ENCODE measurements at regions not wholly inside any gene's neighbourhood (a gene's known extent, or its start where the extent isn't known, plus 50 kb on each side); places are given as distances from the start of the nearest gene placed in this dataset.

DNA sequence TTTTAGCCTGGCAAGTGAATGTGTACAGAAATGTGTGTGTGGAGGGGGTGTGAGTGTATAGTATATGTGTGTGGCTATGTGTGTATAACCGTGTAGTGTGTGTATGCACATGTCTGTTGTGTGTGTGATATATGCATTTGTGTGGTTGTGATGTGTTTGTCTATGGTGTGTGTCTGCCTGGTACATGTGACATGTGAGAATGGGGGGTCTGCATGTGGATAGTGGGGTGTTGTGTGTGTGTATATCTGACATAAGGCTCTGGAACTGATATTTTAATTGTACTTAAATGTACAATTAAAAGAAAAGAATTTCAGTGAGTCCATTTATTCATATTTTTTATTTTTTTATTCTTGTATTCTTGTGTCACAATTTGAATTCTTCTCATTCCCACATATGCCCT, 57.2 kb upstream of the CNR1 start:
- TF ChIP-seq, protein P1, sequence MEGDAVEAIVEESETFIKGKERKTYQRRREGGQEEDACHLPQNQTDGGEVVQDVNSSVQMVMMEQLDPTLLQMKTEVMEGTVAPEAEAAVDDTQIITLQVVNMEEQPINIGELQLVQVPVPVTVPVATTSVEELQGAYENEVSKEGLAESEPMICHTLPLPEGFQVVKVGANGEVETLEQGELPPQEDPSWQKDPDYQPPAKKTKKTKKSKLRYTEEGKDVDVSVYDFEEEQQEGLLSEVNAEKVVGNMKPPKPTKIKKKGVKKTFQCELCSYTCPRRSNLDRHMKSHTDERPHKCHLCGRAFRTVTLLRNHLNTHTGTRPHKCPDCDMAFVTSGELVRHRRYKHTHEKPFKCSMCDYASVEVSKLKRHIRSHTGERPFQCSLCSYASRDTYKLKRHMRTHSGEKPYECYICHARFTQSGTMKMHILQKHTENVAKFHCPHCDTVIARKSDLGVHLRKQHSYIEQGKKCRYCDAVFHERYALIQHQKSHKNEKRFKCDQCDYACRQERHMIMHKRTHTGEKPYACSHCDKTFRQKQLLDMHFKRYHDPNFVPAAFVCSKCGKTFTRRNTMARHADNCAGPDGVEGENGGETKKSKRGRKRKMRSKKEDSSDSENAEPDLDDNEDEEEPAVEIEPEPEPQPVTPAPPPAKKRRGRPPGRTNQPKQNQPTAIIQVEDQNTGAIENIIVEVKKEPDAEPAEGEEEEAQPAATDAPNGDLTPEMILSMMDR (IDR thresholded peaks at IDR 0.05; ENCODE audit: low read depth, low read length, poor library complexity, severe bottlenecking): no peak
- TF ChIP-seq EZH2phosphoT487 (IDR thresholded peaks at IDR 0.05; ENCODE audit: borderline replicate concordance, low read length): no peak

All from DOHH2 (cell line).